ENCODE measurements at regions not wholly inside any gene's neighbourhood (a gene's known extent, or its start where the extent isn't known, plus 50 kb on each side); places are given as distances from the start of the nearest gene placed in this dataset.

DNA sequence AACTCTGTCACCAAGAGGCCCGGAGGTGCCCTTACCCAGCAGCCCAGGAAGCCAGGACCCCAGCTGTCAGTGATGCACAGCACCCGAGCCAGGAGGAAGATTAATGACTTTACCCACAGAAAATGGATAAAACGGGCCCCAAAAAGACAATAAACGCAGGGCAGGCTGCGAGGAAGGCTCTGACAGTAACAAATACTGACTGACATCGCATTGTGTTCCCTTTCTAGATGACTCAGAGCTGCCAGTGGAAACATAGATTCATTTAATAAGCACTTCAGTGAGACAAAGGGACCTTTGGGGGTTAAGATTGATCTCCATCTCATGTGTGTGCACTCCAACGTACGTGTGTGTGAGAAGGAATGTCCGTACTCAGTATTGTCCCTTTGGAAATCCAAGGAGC lies 225.3 kb upstream of the PPP2R3A start:
- no peak for DNase-seq (ENCODE audit: low spot score)

DNA sequence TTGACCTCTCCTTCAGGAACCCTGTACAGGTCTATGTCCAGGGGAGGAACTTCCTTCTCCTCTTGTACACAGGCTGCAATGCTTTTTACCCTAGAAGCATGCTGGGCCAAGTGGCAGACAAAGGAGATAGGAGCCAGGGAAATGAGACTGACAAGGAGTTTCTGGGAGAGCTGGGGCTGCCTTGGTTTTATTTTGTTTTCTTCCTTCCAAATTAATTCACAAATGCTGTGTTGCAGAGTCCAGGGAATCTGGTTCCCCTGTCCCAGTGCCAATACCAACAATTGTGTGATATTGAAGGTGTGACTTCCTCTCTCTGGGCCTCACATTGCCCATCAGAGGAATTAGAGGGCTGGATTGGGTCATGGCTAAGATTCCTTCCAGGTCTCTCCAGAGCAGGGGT lies 224.8 kb upstream of the PPP2R3A start:
- no peak for DNase-seq (ENCODE audit: low spot score)

- DNase-seq (ENCODE audit: low spot score), result no peak
Observed at GRCh38 chr3:135751991-135752390, 213.5 kb upstream of the PPP2R3A start.

- DNase-seq (ENCODE audit: low spot score), result peak; percentile 12
Observed at GRCh38 chr3:135752851-135753250, 212.7 kb upstream of the PPP2R3A start.

DNA sequence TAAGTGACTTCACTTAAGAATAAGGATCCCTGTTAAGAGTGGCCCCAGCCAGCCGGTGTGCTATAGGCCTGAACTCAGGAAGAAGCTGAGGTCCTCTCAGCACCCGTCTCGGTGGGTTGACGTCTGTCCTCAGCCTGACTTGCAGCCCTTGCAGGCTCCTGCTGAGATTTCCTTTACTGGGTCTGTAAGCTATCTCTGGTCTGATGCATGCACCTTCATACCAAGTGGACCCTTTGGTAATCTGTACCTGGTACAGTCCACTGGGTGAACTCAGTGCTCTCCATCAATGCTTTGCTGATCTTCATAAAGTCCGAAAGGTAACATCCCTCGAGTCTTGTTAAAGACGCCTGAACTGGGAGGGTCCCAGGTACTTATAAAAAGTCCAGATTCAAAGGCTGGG lies 212.0 kb upstream of the PPP2R3A start:
- DNase-seq (ENCODE audit: low spot score), result no peak

DNA sequence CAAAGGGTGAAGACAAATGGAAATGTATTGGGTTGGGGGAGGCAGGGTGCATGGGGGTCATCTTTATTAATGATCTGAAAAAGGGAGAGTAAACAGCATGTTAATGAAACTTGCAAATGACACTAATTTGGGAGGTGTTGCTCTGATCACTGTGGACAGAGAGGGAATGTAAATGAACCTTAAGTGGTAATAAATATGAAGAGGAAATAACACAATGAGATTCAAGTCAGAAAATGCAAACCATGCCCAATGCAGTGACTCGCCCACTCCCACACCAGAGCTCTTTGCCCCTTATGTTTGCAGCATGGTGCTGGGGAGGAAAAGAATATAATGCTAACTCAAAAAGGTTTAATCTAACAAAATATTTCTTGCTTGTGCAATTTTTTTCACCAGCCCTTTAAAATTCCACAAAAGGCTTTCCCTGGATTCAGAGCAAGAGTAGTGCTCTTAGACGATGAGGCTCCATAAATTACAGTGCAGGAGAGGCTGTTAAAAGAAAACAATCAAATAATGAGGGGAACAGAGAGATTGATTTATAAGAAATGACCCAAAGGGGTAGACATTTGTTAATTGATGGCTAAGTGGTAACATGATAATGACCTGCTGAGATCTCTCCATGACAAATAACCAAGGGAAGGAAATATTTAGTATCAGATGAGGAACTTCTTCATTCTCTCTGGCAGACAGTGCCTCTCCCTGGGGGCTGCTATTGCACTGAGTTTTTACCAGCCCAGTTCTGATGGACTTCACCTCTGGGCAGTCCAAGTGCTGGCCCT lies 210.0 kb upstream of the PPP2R3A start:
- DNase-seq (ENCODE audit: low spot score), result no peak

DNA sequence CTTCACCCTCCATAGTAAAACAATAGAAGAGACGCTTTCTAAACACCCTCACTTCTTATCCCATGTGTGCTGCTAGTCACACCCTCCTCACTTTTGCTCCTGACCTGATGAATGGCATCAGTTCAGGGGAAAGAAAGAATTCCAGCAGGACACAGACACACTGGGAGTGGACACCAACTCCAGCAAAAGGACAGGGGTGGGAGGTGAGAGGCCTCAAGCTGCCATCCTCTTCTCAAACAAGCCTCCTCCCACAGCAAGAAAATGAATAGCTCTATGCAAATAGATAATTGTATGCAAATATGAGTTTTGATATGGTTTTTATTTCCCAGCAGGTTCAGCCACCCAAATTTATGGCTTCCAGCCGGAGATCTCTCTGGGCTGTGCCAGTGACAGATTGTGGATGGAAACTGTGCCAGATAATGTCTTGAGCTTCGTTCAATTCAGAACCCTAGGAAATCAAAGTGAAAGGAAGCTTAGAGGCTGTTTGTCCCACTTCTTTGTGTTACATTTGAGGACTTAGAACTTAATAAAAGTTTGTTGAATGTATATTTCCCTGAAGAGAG lies 209.3 kb upstream of the PPP2R3A start:
- no peak for DNase-seq (ENCODE audit: low spot score)

DNA sequence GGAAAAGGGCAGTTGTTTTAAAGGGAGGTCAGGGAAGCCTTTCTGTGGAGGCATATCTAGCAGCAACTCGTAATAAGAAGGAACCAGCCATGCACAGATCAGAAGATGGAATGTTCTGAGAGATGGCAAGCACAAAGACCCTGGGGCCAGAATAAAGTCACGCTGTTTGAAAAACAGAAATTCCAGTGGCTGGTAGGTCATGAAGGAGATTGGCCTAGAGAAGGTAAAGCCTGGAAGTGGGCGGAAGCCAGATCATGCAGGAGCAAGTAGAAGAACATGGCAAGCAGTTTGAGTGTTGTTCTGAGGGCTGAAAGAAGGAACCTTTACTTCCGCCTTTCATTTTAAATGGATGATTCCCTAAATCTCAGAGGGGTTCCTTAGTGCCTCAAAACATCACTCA lies 208.1 kb upstream of the PPP2R3A start:
- no peak for DNase-seq (ENCODE audit: low spot score)

DNA sequence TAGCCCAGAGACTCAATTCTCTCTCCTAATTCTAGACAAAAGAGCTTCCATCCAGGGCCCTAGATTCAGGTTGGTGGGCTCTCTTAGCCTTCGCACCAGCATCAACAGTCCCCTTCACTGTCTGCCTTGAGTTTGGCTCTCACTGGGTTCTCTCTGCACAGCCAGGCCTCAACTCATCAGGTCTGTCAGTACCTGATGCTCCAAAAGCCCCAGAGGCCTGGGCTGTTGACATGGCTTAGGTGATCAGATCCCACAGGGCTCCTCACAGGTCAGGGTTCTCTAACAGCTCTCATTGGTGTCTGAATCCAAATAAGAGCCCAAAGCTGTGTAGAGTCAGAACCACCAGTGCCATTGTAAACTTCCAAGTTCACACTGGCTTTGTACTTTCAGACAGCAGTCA lies 206.6 kb upstream of the PPP2R3A start:
- no peak for DNase-seq (ENCODE audit: low spot score)

GRCh38 chr3:135759651-135760050 lies 205.9 kb upstream of the PPP2R3A start:
- no peak for DNase-seq (ENCODE audit: low spot score)

DNA sequence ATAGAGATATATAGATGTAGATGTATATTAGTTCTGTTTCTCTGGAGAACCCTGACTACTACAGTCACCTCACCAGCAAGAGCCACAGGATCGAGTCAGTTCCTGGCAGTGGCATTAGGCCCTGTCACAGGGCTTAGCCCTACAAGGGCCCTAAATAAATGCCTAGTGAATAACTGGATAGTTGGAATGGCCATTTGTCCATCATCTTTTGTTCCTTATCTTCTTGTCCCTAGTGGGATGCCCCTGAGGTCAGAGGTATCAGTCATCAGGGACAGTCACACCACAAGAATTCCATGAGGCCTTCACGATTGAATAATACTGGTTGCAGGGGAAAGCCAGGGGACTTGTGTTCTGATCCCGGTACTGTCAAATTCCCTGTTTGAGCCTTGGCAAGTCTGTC lies 204.9 kb upstream of the PPP2R3A start:
- DNase-seq (ENCODE audit: low spot score), result no peak

GRCh38 chr3:135762188-135762856 lies 203.2 kb upstream of the PPP2R3A start:
- DNase-seq (ENCODE audit: low spot score), result no peak

DNA sequence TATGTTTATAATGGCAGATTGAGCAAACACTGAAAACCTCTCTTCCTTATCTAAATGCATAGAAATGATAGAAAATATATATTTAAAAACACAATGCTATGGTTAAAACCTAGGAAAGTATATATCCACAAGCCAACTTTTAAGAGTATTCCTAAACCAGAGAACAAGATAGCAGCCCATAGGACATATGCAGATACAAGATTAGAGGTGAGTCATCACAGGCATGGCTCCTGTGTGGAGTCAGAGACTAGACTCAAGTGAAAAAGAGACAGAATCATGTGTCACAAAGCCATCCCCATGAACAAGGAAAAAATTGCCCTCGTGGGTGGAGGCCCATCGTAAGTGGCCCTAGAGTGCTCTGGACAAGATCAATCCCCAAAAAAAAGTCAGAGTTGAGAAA lies 199.4 kb upstream of the PPP2R3A start:
- DNase-seq (ENCODE audit: low spot score), result peak; percentile 7

- DNase-seq (ENCODE audit: low spot score), result no peak
Observed at GRCh38 chr3:135771760-135772159, 193.8 kb upstream of the PPP2R3A start.

DNA sequence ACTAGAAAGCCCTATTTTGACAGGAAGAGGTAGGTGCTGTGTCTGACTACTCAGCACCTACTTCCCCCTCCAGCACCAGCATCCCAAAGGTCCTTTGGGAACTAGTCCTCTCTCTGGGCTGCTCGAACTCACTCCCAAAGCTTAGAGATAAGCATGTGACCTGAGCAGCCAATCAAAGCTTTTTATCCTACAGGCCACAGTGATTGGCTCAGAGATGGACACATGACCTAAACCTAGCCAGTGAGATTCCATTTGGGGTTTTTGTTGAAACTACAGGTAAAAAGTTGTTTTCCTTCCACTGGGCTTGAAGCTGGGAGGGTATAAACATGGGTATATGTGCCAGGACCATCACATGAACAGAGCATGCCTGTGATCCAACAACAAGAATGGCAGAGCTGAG lies 186.5 kb upstream of the PPP2R3A start:
- DNase-seq (ENCODE audit: low spot score), result no peak

- DNase-seq (ENCODE audit: low spot score), result no peak
Observed at GRCh38 chr3:135779590-135780235, 185.8 kb upstream of the PPP2R3A start.

DNA sequence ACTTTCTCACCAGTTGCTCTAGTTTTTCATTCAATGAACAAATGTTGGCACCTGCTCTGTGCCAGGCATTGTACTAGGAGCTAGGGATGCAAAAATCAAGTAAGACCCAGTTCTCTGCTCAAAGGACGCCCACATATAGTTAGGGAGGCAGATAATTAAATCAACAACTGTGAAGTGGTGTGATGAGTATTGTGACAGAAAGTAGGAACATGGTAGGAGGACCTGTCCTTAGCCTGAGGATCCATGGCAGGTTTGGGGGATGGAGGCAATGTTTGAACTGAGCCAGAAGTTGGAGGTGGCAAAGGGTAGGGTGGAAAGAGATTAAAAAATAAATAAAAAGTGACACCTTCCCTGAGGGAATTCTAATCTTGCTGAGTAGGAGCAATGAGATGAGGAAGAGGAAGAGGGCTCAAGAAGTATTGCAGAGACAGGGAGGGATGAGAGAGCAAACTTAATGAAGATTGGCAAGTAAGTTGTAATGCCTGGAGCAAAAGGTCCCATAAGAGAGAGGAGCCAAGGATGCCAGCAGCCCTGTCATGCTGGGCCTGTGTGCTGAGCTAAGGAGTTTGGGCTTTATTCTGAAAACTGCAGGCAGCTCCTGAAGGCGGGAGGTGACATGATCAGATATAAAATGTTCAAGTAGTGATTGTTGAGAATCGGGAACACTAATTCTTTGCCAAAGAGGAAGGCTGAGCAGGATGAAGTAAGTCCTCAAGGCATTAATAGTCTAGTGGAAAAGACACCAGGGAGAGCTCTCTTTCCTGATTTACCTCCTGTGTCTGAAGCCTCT lies 184.3 kb upstream of the PPP2R3A start:
- DNase-seq (ENCODE audit: low spot score), result no peak

GRCh38 chr3:135784557-135784956 lies 181.0 kb upstream of the PPP2R3A start:
- no peak for DNase-seq (ENCODE audit: low spot score)

DNA sequence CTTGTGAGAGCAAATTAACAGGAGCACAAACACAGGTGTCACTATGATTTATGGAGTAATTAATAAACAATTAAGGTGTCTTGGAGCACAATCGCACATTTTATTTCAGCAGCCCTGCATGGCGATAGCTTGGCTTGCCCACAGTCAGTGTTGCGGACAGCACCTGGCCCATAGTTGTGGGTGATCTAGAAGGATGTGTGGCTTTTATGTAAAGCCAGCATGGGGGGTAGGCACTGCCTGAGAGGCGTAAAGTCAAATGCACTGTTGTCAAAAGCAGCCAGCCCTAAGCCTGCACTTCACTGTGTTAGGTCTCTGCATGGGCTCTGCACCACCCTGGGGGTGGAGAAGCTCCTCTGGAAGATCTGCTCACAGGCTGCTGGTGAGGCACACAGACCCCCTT lies 177.4 kb upstream of the PPP2R3A start:
- no peak for DNase-seq (ENCODE audit: low spot score)

DNA sequence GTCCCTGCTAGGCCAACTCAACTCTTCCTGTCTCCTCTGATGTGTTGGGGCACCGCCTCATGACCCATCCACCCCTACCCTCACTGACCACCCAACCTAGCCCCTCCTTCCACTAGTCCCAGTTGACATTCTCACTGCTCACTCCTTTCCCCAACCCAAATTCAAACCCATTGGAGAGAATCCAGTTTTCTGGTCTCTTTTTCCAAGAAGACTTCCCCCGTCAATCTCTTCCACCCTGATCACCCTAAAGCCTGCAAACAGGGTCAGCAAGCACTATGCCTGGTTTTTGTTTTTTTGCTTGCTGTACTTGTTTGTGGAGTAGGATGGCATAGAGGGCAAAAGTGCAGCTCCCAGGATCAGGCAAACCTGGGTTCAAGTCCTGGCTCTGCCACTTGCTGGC lies 176.6 kb upstream of the PPP2R3A start:
- DNase-seq (ENCODE audit: low spot score), result no peak

DNA sequence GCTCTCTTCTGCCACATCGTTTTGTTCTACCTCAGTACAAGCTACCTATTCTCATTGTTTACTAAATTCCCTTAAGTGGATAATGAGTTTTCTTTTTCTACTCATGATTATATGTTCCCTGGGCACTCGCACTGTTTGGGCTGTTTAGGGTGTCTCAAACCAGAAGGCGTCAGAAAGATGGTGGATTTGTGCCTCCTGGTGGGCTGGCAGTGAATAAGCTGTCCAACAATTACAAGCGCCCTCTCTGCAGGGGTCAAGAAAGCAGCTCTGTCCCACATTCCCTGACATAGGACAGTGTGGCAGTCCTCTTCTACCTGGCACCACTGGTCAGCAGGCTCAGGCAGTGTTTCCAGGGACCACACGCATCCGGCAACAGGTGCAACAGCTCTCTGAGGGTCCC lies 173.4 kb upstream of the PPP2R3A start:
- DNase-seq (ENCODE audit: low spot score), result no peak

- DNase-seq (ENCODE audit: low spot score), result no peak
Observed at GRCh38 chr3:135792858-135793475, 172.6 kb upstream of the PPP2R3A start.
